Trophoblast cell (in vitro differentiated cells and primary cell): ENCODE measurements at regions not wholly inside any gene's neighbourhood (a gene's known extent, or its start where the extent isn't known, plus 50 kb on each side); places are given as distances from the start of the nearest gene placed in this dataset.

Source experiments
- DNase-seq, 2 donors: peaks; one replicate each; pipeline ENCODE4 v3.0.0-alpha.2; 2016
- H2AFZ ChIP-seq: 2 replicates; pipeline ENCODE4 v1.6.1; 2013; ENCODE audit warnings: low read length, moderate library complexity, mild to moderate bottlenecking; ENCODE audit not compliant: insufficient read depth, poor library complexity
- H2AK5ac ChIP-seq: 2 replicates; pipeline ENCODE4 v1.6.1; 2013; ENCODE audit warnings: mild to moderate bottlenecking, low read length
- H2BK120ac ChIP-seq: 2 replicates; pipeline ENCODE4 v1.6.1; 2013; ENCODE audit warnings: low read length, mild to moderate bottlenecking, moderate library complexity; ENCODE audit not compliant: insufficient read depth, poor library complexity
- H2BK12ac ChIP-seq: 2 replicates; pipeline ENCODE4 v1.6.1; 2013; ENCODE audit warnings: mild to moderate bottlenecking, low read length, moderate library complexity
- H2BK5ac ChIP-seq: 2 replicates; pipeline ENCODE4 v1.6.1; 2013; ENCODE audit warnings: low read length, low read depth, moderate library complexity, mild to moderate bottlenecking; ENCODE audit not compliant: poor library complexity
- H3K14ac ChIP-seq: 2 replicates; pipeline ENCODE4 v1.6.1; 2013; ENCODE audit warnings: mild to moderate bottlenecking, low read length
- H3K18ac ChIP-seq: 2 replicates; pipeline ENCODE4 v1.6.1; 2013; ENCODE audit warnings: mild to moderate bottlenecking, low read length
- H3K23ac ChIP-seq: 2 replicates; pipeline ENCODE4 v1.6.1; 2013; ENCODE audit warnings: low read length
- H3K27ac ChIP-seq: 2 replicates; pipeline ENCODE4 v1.5.1; 2013; ENCODE audit warnings: low read depth, mild to moderate bottlenecking, inconsistent platforms, low read length, moderate library complexity
- H3K27me3 ChIP-seq: 2 replicates; pipeline ENCODE4 v1.6.1; 2013; ENCODE audit warnings: inconsistent platforms, mild to moderate bottlenecking, low read length, moderate library complexity; ENCODE audit not compliant: insufficient read depth
- H3K36me3 ChIP-seq, 2 experiments: 1 replicate in 1 of 2; 2 replicates in 1 of 2; pipeline ENCODE4 v1.6.1; 2013; ENCODE audit warnings: low read length in 2 of 2, mild to moderate bottlenecking in 2 of 2, moderate library complexity in 1 of 2; ENCODE audit not compliant: insufficient read depth in 2 of 2, control insufficient read depth in 1 of 2
- H3K4ac ChIP-seq: 2 replicates; pipeline ENCODE4 v1.6.1; 2013; ENCODE audit warnings: low read depth, mild to moderate bottlenecking, low read length, moderate library complexity
- H3K4me1 ChIP-seq, 2 experiments: 1 replicate in 1 of 2; 2 replicates in 1 of 2; pipeline ENCODE4 v1.6.1; 2013; ENCODE audit warnings: low read length in 2 of 2, mild to moderate bottlenecking in 2 of 2, moderate library complexity in 1 of 2; ENCODE audit not compliant: insufficient read depth in 2 of 2, control insufficient read depth in 1 of 2
- H3K4me2 ChIP-seq: 2 replicates; pipeline ENCODE4 v1.6.1; 2013; ENCODE audit warnings: inconsistent platforms, mild to moderate bottlenecking, low read length, moderate library complexity
- H3K4me3 ChIP-seq: 2 replicates; pipeline ENCODE4 v1.5.1; 2013; ENCODE audit warnings: mild to moderate bottlenecking, low read depth, low read length, inconsistent platforms
- H3K79me1 ChIP-seq: one replicate; pipeline ENCODE4 v1.6.1; 2013; ENCODE audit warnings: low read length
- H3K79me2 ChIP-seq: 2 replicates; pipeline ENCODE4 v1.6.1; 2013; ENCODE audit warnings: low read length, mild to moderate bottlenecking; ENCODE audit not compliant: control insufficient read depth, insufficient read depth, poor library complexity
- H3K9ac ChIP-seq: 2 replicates; pipeline ENCODE4 v1.6.1; 2013; ENCODE audit warnings: mild to moderate bottlenecking, low read length
- H3K9me3 ChIP-seq: 2 replicates; pipeline ENCODE4 v1.6.1; 2013; ENCODE audit warnings: low read depth, mild to moderate bottlenecking, control low read depth, inconsistent platforms, low read length; ENCODE audit not compliant: insufficient read depth
- H4K12ac ChIP-seq: 2 replicates; pipeline ENCODE4 v1.6.1; 2013; ENCODE audit warnings: low read depth, mild to moderate bottlenecking, low read length, moderate library complexity
- H4K8ac ChIP-seq: 2 replicates; pipeline ENCODE4 v1.6.1; 2013; ENCODE audit warnings: low read depth, mild to moderate bottlenecking, low read length, moderate library complexity
- H4K91ac ChIP-seq: one replicate; pipeline ENCODE4 v1.6.1; 2013; ENCODE audit warnings: low read depth, mild to moderate bottlenecking, low read length, moderate library complexity
- WGBS: extraction: QIAGEN DNeasy Blood & Tissue Kit; methylation state at CpG from one replicate; pipeline ENCODE4 v1.1.7; 2013; ENCODE audit warnings: missing lambda C conversion rate; ENCODE audit not compliant: insufficient read length, insufficient coverage; ENCODE audit errors: extremely low coverage; 5-methylcytosine and 5-hydroxymethylcytosine counted together

DNA sequence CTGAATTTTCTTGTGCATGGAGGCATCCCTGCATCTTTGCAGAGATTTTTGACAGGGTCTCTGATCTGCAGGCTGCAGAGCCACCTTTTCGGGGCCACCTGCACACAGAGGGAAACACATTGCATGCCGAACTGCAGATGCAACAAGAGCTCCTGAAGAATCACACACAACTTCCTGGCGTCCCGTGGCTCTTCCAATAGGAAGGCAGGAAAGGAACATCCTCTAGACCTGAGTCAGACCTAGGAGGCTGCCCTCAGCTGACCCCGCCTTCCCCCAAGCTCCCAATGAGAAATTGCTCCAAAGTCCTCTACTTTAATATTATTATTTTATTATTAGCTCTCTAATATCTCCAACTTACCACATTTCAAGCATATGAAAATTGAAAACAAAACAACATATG, 213.2 kb upstream of the ARRDC4 start:
- no peaks in the 10 kb centered on the region for H3K79me1 ChIP-seq
- no peaks in the 10 kb centered on the region for H3K27me3 ChIP-seq
- H3K36me3 ChIP-seq: no peaks in the 10 kb centered on the region
- no peak overlapping the region for H2BK12ac ChIP-seq
- no peak overlapping the region for H3K4me3 ChIP-seq
- no peaks in the 10 kb centered on the region for H3K79me2 ChIP-seq
- no peak overlapping the region for H4K12ac ChIP-seq
- no peak overlapping the region for H3K9ac ChIP-seq
- no peak overlapping the region for H3K27ac ChIP-seq
- no peaks in the 10 kb centered on the region for H3K9me3 ChIP-seq
- H3K4me1 ChIP-seq: no peaks in the 10 kb centered on the region
- H3K23ac ChIP-seq: no peak overlapping the region
- no peak overlapping the region for H2BK120ac ChIP-seq
- H3K18ac ChIP-seq: no peak overlapping the region
- WGBS: no CpG with 5 or more reads among the region's 5 CpGs
- no peak overlapping the region for H3K4ac ChIP-seq
- H4K8ac ChIP-seq: no peak overlapping the region
- H3K14ac ChIP-seq: no peak overlapping the region
- H2AFZ ChIP-seq: no peak overlapping the region
- no peak overlapping the region for H2BK5ac ChIP-seq
- H4K91ac ChIP-seq: no peak overlapping the region
- DNase-seq: no peak
- no peak overlapping the region for H2AK5ac ChIP-seq
- H3K4me2 ChIP-seq: no peak overlapping the region

DNA sequence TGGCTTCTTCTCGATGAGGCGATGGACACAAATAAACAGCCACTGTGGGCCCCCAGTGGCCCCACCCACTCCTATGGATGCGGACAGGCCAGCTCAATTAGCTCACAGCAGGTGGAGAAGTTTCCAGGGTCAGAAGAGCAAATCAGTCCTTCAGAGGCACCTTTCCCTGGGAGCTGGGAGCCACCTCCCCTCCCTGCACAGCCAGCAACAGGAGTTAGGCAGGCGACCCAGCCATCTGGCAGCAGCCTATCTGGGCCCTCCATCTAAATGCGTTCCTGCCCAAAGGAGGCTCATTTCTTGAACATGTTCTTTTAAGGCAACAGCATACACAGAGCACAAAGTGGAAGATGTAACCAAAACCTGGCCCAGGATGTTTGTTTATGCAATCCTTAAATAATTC, 211.9 kb upstream of the ARRDC4 start:
- no peak for DNase-seq
- no peak overlapping the region for H2BK12ac ChIP-seq
- no peak overlapping the region for H3K4me3 ChIP-seq
- no peak overlapping the region for H3K9ac ChIP-seq
- WGBS: no CpG with 5 or more reads among the region's 5 CpGs
- no peak overlapping the region for H3K23ac ChIP-seq
- no peaks in the 10 kb centered on the region for H3K9me3 ChIP-seq
- H2BK120ac ChIP-seq: no peak overlapping the region
- no peaks in the 10 kb centered on the region for H3K79me2 ChIP-seq
- H4K8ac ChIP-seq: no peak overlapping the region
- no peak overlapping the region for H3K14ac ChIP-seq
- no peak overlapping the region for H2AK5ac ChIP-seq
- no peak overlapping the region for H3K4ac ChIP-seq
- H3K27ac ChIP-seq: no peak overlapping the region
- H3K4me2 ChIP-seq: no peak overlapping the region
- H3K4me1 ChIP-seq: no peaks in the 10 kb centered on the region
- no peak overlapping the region for H3K18ac ChIP-seq
- no peak overlapping the region for H2AFZ ChIP-seq
- no peak overlapping the region for H2BK5ac ChIP-seq
- no peaks in the 10 kb centered on the region for H3K36me3 ChIP-seq
- no peak overlapping the region for H4K12ac ChIP-seq
- H4K91ac ChIP-seq: no peak overlapping the region
- H3K27me3 ChIP-seq: no peaks in the 10 kb centered on the region
- H3K79me1 ChIP-seq: no peaks in the 10 kb centered on the region

DNA sequence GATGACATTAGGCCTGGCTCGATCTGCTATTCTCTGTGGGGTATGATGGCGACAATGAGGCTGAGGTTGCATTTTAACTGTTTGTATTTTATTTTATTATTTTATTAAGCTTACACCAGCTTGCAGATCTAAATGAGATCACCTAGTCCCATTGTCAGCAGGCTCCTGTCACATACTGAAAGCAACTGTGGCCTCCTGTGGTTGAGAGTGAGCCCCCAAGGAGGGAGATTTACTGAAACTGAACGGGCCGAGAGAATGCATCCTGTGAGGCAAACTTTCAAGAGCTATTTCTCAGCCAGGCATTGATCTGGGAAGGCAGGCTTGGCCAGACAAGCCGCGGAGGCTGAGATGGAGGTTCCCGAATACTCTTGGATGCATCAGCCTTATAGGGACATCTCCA, 210.4 kb upstream of the ARRDC4 start:
- H3K18ac ChIP-seq: no peak overlapping the region
- no CpG with 5 or more reads among the region's 7 CpGs for WGBS
- no peak overlapping the region for H3K9ac ChIP-seq
- H4K91ac ChIP-seq: no peak overlapping the region
- no peak overlapping the region for H4K12ac ChIP-seq
- H3K79me2 ChIP-seq: no peaks in the 10 kb centered on the region
- H3K36me3 ChIP-seq: no peaks in the 10 kb centered on the region
- H2AFZ ChIP-seq: no peak overlapping the region
- H2BK12ac ChIP-seq: no peak overlapping the region
- H3K4me1 ChIP-seq: no peaks in the 10 kb centered on the region
- H3K14ac ChIP-seq: no peak overlapping the region
- no peak overlapping the region for H3K27ac ChIP-seq
- no peak overlapping the region for H2AK5ac ChIP-seq
- H2BK5ac ChIP-seq: no peak overlapping the region
- no peaks in the 10 kb centered on the region for H3K27me3 ChIP-seq
- no peak overlapping the region for H3K4me2 ChIP-seq
- H3K9me3 ChIP-seq: no peaks in the 10 kb centered on the region
- H3K4ac ChIP-seq: no peak overlapping the region
- H3K79me1 ChIP-seq: no peaks in the 10 kb centered on the region
- H4K8ac ChIP-seq: no peak overlapping the region
- no peak overlapping the region for H2BK120ac ChIP-seq
- no peak overlapping the region for H3K23ac ChIP-seq
- no peak overlapping the region for H3K4me3 ChIP-seq
- DNase-seq: no peak

DNA sequence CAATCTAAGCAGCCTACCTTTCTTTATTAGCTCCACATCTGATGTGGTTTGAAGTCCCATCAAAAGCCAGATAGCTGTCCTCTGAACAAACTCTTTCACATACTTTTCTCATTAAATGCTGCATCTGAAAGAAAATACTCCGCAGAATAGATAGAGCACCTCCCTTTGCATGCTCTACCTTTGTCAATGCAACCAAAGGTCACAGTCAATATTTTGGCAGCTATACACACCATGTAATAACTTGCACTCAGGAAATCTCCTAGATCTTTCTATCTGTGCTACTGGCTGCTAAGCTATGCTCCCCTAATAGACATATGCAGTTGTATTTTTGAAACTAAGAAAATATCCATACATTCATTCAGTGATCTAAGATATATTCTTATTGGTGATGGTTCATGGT, 204.8 kb upstream of the ARRDC4 start:
- H3K23ac ChIP-seq: no peak overlapping the region
- no peak overlapping the region for H3K9ac ChIP-seq
- H3K4me2 ChIP-seq: no peak overlapping the region
- H2BK5ac ChIP-seq: no peak overlapping the region
- H4K91ac ChIP-seq: no peak overlapping the region
- H2AFZ ChIP-seq: no peak overlapping the region
- no peak for DNase-seq
- H3K36me3 ChIP-seq: no peaks in the 10 kb centered on the region
- no peak overlapping the region for H3K4ac ChIP-seq
- H3K79me1 ChIP-seq: no peaks in the 10 kb centered on the region
- WGBS: no CpG with 5 or more reads among the region's 1 CpG
- no peak overlapping the region for H4K12ac ChIP-seq
- H3K4me1 ChIP-seq: no peaks in the 10 kb centered on the region
- H2BK12ac ChIP-seq: no peak overlapping the region
- no peak overlapping the region for H3K27ac ChIP-seq
- H3K79me2 ChIP-seq: no peaks in the 10 kb centered on the region
- no peak overlapping the region for H3K18ac ChIP-seq
- H2AK5ac ChIP-seq: no peak overlapping the region
- no peaks in the 10 kb centered on the region for H3K9me3 ChIP-seq
- H3K27me3 ChIP-seq: no peaks in the 10 kb centered on the region
- H3K14ac ChIP-seq: no peak overlapping the region
- no peak overlapping the region for H4K8ac ChIP-seq
- H3K4me3 ChIP-seq: no peak overlapping the region
- H2BK120ac ChIP-seq: no peak overlapping the region
